ENCODE measurements at regions not wholly inside any gene's neighbourhood (a gene's known extent, or its start where the extent isn't known, plus 50 kb on each side); places are given as distances from the start of the nearest gene placed in this dataset.

DNA sequence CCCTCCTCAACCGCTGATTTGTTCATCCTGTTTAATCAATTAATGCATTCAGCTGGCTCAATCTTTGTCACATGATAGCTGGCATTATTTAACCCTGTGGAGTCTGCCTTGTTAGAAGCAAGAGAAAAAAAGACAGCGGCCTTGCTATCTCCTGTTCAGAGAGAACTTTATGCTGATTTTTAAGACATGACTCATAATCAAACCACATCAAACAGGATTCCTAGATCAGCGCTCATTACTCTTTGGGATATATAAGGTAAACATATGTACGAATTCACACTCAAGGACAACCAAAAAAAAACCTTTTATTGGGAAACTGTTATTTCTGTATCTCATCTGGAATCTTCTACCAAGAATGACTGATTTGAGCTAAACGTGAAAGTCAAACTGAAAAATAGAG lies 195.1 kb downstream of the C1D start:
- TF ChIP-seq RAD21 (conservative IDR thresholded peaks at IDR 0.05 in 1 of 2, IDR thresholded peaks at IDR 0.05 in 1 of 2) (no peak), MYC (IDR thresholded peaks at IDR 0.05; ENCODE audit: borderline replicate concordance, low read length) (no peak), TP53 (CRISPR knock-in tag; IDR thresholded peaks at IDR 0.05) (no peak), SMC3 (IDR thresholded peaks at IDR 0.05) (no peak), EP300 (IDR thresholded peaks at IDR 0.05) (no peak), POLR2A (IDR thresholded peaks at IDR 0.05; ENCODE audit: low read length) (no peak), TFCP2L1 (CRISPR knock-in tag; IDR thresholded peaks at IDR 0.05) (no peak)
- TF ChIP-seq, protein P1, sequence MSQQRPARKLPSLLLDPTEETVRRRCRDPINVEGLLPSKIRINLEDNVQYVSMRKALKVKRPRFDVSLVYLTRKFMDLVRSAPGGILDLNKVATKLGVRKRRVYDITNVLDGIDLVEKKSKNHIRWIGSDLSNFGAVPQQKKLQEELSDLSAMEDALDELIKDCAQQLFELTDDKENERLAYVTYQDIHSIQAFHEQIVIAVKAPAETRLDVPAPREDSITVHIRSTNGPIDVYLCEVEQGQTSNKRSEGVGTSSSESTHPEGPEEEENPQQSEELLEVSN (IDR thresholded peaks at IDR 0.05; ENCODE audit: borderline replicate concordance, low read depth): no peak
- TF ChIP-seq, protein P2, sequence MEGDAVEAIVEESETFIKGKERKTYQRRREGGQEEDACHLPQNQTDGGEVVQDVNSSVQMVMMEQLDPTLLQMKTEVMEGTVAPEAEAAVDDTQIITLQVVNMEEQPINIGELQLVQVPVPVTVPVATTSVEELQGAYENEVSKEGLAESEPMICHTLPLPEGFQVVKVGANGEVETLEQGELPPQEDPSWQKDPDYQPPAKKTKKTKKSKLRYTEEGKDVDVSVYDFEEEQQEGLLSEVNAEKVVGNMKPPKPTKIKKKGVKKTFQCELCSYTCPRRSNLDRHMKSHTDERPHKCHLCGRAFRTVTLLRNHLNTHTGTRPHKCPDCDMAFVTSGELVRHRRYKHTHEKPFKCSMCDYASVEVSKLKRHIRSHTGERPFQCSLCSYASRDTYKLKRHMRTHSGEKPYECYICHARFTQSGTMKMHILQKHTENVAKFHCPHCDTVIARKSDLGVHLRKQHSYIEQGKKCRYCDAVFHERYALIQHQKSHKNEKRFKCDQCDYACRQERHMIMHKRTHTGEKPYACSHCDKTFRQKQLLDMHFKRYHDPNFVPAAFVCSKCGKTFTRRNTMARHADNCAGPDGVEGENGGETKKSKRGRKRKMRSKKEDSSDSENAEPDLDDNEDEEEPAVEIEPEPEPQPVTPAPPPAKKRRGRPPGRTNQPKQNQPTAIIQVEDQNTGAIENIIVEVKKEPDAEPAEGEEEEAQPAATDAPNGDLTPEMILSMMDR (IDR thresholded peaks at IDR 0.05): no peak
- TF ChIP-seq, protein P3, sequence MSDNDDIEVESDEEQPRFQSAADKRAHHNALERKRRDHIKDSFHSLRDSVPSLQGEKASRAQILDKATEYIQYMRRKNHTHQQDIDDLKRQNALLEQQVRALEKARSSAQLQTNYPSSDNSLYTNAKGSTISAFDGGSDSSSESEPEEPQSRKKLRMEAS (IDR thresholded peaks at IDR 0.05): no peak
